SK-N-SH (cell line): ENCODE measurements at regions not wholly inside any gene's neighbourhood (a gene's known extent, or its start where the extent isn't known, plus 50 kb on each side); places are given as distances from the start of the nearest gene placed in this dataset.

ENCODE experiments used
- CTCF ChIA-PET: fragments of 300-600, 350-600 bp; formaldehyde crosslinking; extraction: SDS; loops from one replicate; lab custom pipeline; 2021; lab: Yijun Ruan, JAX
- POLR2A ChIA-PET: fragments of 350-600 bp; sonication (Branson Sonifier 250); formaldehyde crosslinking; extraction: SDS; loops from one replicate; lab custom pipeline; 2020; ENCODE audit warnings: antibody characterized with exemption, inconsistent platforms; lab: Yijun Ruan, JAX
- DNase-seq: peaks from one replicate; pipeline ENCODE4 v3.0.0; 2012
- H2AFZ ChIP-seq: fragments of 200-600 bp; sonication (generic); 2 replicates; pipeline ENCODE4 v1.8.1; 2016; ENCODE audit warnings: antibody characterized with exemption, mild to moderate bottlenecking, low read depth
- H3F3A ChIP-seq: fragments of 200-600 bp; sonication (generic); replicated peaks from 2 replicates; pipeline ENCODE3; 2016; ENCODE audit warnings: antibody characterized with exemption, mild to moderate bottlenecking; ENCODE audit not compliant: insufficient read depth
- H3K27ac ChIP-seq, 2 experiments: fragments of 200-500 bp in 1 of 2; fragments of 200-600 bp in 1 of 2; sonication (Bioruptor generic) in 1 of 2; sonication (generic), shearing (Covaris generic) in 1 of 2; 2 replicates each; pipeline versions ENCODE4 v1.5.1 to v1.6.1; 2014 to 2016; ENCODE audit warnings: low read depth in 2 of 2, inconsistent platforms in 1 of 2, low read length in 1 of 2, mild to moderate bottlenecking in 1 of 2, mixed read lengths in 1 of 2
- H3K27me3 ChIP-seq: fragments of 200-600 bp; sonication (generic), shearing (Covaris generic); 2 replicates; pipeline ENCODE4 v1.6.1; 2016; ENCODE audit warnings: mixed run types; ENCODE audit not compliant: insufficient read depth
- H3K36me3 ChIP-seq, 2 experiments: fragments of 200-500 bp in 1 of 2; fragments of 200-600 bp in 1 of 2; sonication (Bioruptor generic) in 1 of 2; sonication (generic) in 1 of 2; replicated peaks in 1 of 2; 2 replicates each; pipeline versions ENCODE3 to v1.5.1; 2014 to 2016; ENCODE audit warnings: low read length in 1 of 2, mild to moderate bottlenecking in 1 of 2; ENCODE audit not compliant: insufficient read depth in 2 of 2, control insufficient read depth in 1 of 2
- H3K4me1 ChIP-seq, 2 experiments: fragments of 200-500 bp in 1 of 2; fragments of 200-600 bp in 1 of 2; sonication (Bioruptor generic) in 1 of 2; sonication (generic), shearing (Covaris generic) in 1 of 2; 2 replicates each; pipeline versions ENCODE4 v1.5.1 to v1.6.1; 2014 to 2016; ENCODE audit warnings: low read depth in 1 of 2, low read length in 1 of 2, mixed run types in 1 of 2; ENCODE audit not compliant: insufficient read depth in 2 of 2, control insufficient read depth in 1 of 2
- H3K4me2 ChIP-seq: fragments of 200-600 bp; sonication (generic), shearing (Covaris generic); 2 replicates; pipeline ENCODE4 v1.6.1; 2017; ENCODE audit warnings: mixed run types
- H3K4me3 ChIP-seq, 2 experiments: fragments of 200-500 bp in 1 of 2; fragments of 200-600 bp in 1 of 2; sonication (Bioruptor generic) in 1 of 2; sonication (generic), shearing (Covaris generic) in 1 of 2; 2 replicates each; pipeline versions ENCODE4 v1.5.1 to v1.8.1; 2014 to 2016; ENCODE audit warnings: low read depth in 2 of 2, inconsistent platforms in 1 of 2, low read length in 1 of 2, mild to moderate bottlenecking in 1 of 2, mixed read lengths in 1 of 2, moderate library complexity in 1 of 2
- H3K79me2 ChIP-seq: fragments of 200-600 bp; sonication (generic); 2 replicates; pipeline ENCODE4 v1.8.1; 2017; ENCODE audit warnings: mild to moderate bottlenecking; ENCODE audit not compliant: insufficient read depth
- H3K9ac ChIP-seq: fragments of 200-600 bp; sonication (generic); 2 replicates; pipeline ENCODE4 v1.6.1; 2017; ENCODE audit warnings: mixed run types
- H3K9me2 ChIP-seq: fragments of 200-600 bp; sonication (generic); 2 replicates; pipeline ENCODE4 v1.6.1; 2017; ENCODE audit warnings: mixed run types
- H3K9me3 ChIP-seq: fragments of 200-600 bp; sonication (generic); 2 replicates; pipeline ENCODE4 v1.6.1; 2017; ENCODE audit warnings: mixed run types, mild to moderate bottlenecking, moderate library complexity
- H4K20me1 ChIP-seq: fragments of 200-600 bp; sonication (generic); 2 replicates; pipeline ENCODE4 v1.6.1; 2017; ENCODE audit warnings: mild to moderate bottlenecking, mixed run types; ENCODE audit not compliant: insufficient read depth
- ELF1 ChIP-seq: IDR thresholded peaks from 2 replicates; pipeline ENCODE4 v1.4.0; 2012
- FOSL2 ChIP-seq: IDR thresholded peaks from 2 replicates; pipeline ENCODE4 v1.4.0; 2012; ENCODE audit warnings: low read depth, mild to moderate bottlenecking, moderate library complexity, borderline replicate concordance
- FOXM1 ChIP-seq: IDR thresholded peaks from 2 replicates; pipeline ENCODE4 v1.4.0; 2012; ENCODE audit warnings: low read depth, mild to moderate bottlenecking
- GATA2 ChIP-seq: sonication (generic); formaldehyde crosslinking; IDR thresholded peaks from 2 replicates; pipeline ENCODE4 v1.5.0; 2020; ENCODE audit warnings: mild to moderate bottlenecking, missing genetic modification reagents
- JUND ChIP-seq: IDR thresholded peaks from 2 replicates; pipeline ENCODE4 v1.4.0; 2012
- MEF2A ChIP-seq: IDR thresholded peaks from 2 replicates; pipeline ENCODE4 v1.4.0; 2012; ENCODE audit warnings: low read depth, borderline replicate concordance
- MXI1 ChIP-seq: IDR thresholded peaks from 2 replicates; pipeline ENCODE4 v1.6.1; 2012; ENCODE audit warnings: mild to moderate bottlenecking, low read depth, low read length, improper control_type of control experiment
- NRF1 ChIP-seq: IDR thresholded peaks from 2 replicates; pipeline ENCODE4 v1.6.1; 2012; ENCODE audit warnings: low read depth, mild to moderate bottlenecking, low read length
- RAD21 ChIP-seq: IDR thresholded peaks from 2 replicates; pipeline ENCODE4 v1.6.1; 2012; ENCODE audit warnings: mild to moderate bottlenecking, low read length
- REST ChIP-seq: IDR thresholded peaks from 2 replicates; pipeline ENCODE4 v1.6.1; 2012; ENCODE audit warnings: mild to moderate bottlenecking, low read depth, low read length, moderate library complexity
- RFX5 ChIP-seq: IDR thresholded peaks from 2 replicates; pipeline ENCODE4 v1.6.1; 2012; ENCODE audit warnings: mild to moderate bottlenecking, improper control_type of control experiment, low read length
- RXRA ChIP-seq: IDR thresholded peaks from 2 replicates; pipeline ENCODE4 v1.4.0; 2012; ENCODE audit warnings: low read depth, mild to moderate bottlenecking, borderline replicate concordance
- SIN3A ChIP-seq: IDR thresholded peaks from 2 replicates; pipeline ENCODE4 v1.6.1; 2012; ENCODE audit warnings: low read depth, mild to moderate bottlenecking, low read length, moderate library complexity, borderline replicate concordance
- SMC3 ChIP-seq: IDR thresholded peaks from 2 replicates; pipeline ENCODE4 v1.6.1; 2012; ENCODE audit warnings: low read depth, low read length, improper control_type of control experiment
- TAF1 ChIP-seq: IDR thresholded peaks from 2 replicates; pipeline ENCODE4 v1.6.1; 2012; ENCODE audit warnings: low read depth, mild to moderate bottlenecking, low read length, moderate library complexity, borderline replicate concordance
- TEAD4 ChIP-seq: IDR thresholded peaks from 2 replicates; pipeline ENCODE4 v1.4.0; 2012; ENCODE audit warnings: mild to moderate bottlenecking, borderline replicate concordance; ENCODE audit not compliant: insufficient read depth
- ZBTB33 ChIP-seq: IDR thresholded peaks from 2 replicates; pipeline ENCODE4 v1.4.0; 2012; ENCODE audit warnings: low read depth, borderline replicate concordance
- WGBS: methylation state at CpG from one replicate; pipeline ENCODE4 v1.1.6; 2017; ENCODE audit warnings: low lambda C conversion rate; 5-methylcytosine and 5-hydroxymethylcytosine counted together

- no peaks in the 10 kb centered on the region for H3K9me3 ChIP-seq
- no peaks in the 10 kb centered on the region for H3F3A ChIP-seq
- CTCF ChIA-PET, result no interaction called here
- POLR2A ChIA-PET, result no interaction called here
- H3K36me3 ChIP-seq, result no peaks in the 10 kb centered on the region
- no peaks in the 10 kb centered on the region for H3K27me3 ChIP-seq
- H3K4me2 ChIP-seq, result no peak overlapping the region; the same call in 1 of the 2 replicates
- peak overlapping the region in 1 of 2 experiments; percentile 60; a peak in 2 of 4 replicates for H3K27ac ChIP-seq
- no peaks in the 10 kb centered on the region for H4K20me1 ChIP-seq
- no peak overlapping the region for H3K9ac ChIP-seq
- H3K4me3 ChIP-seq, result no peak overlapping the region
- DNase-seq, result no peak
- WGBS, result 12% methylated on average over 3 of the region's 3 CpGs
- peaks cover 0 to 17% of the 10 kb centered on the region in 2 experiments; a peak in 2 of 4 replicates for H3K4me1 ChIP-seq
- H3K79me2 ChIP-seq, result no peaks in the 10 kb centered on the region
- peak overlapping the region; percentile 17; the same call in 1 of the 2 replicates for H2AFZ ChIP-seq
- TF ChIP-seq SIN3A, result no peak
- no peak for TF ChIP-seq TEAD4
- TF ChIP-seq RAD21, result no peak
- TF ChIP-seq FOSL2, result no peak
- TF ChIP-seq RFX5, result no peak
- H3K9me2 ChIP-seq, result no peaks in the 10 kb centered on the region
These were observed 1073.9 kb downstream of the NXPH1 start for GRCh38 chr7:9507290-9507689.

DNA sequence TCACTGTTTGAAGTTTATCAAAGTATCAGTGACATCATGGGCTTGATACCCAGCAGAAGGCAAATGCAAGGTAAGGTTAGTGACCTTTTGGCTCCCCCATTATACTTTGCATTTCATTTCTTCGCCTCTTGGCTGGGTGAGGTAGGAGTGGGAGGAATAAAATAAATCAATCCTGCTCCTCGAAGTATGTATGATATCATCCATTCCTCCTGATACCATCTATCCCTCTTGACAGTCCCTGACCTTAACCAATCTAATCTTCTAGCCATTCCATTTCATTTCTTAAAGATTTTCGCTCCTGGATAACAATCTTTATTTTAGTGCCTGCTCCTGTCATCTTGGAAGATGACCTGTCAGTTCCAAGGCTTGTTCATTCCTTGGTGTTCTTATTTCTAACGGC, 1083.3 kb downstream of the NXPH1 start:
- Histone ChIP-seq H3K9me2 (no peaks in the 10 kb centered on the region), H3K9me3 (no peaks in the 10 kb centered on the region), H3K36me3 (no peaks in the 10 kb centered on the region), H4K20me1 (no peaks in the 10 kb centered on the region), H3K4me2 (no peak overlapping the region), H3K27ac (no peak overlapping the region), H3K27me3 (no peaks in the 10 kb centered on the region), H3K9ac (no peak overlapping the region), H2AFZ (no peak overlapping the region), H3K79me2 (no peaks in the 10 kb centered on the region), H3F3A (no peaks in the 10 kb centered on the region), H3K4me3 (no peak overlapping the region), H3K4me1 (no peaks in the 10 kb centered on the region; a peak in 1 of 4 replicates)
- CTCF ChIA-PET, result no interaction called here
- DNase-seq, result no peak
- POLR2A ChIA-PET, result no interaction called here
- 36% methylated on average over 4 of the region's 4 CpGs for WGBS
- no peak for TF ChIP-seq ELF1

- Histone ChIP-seq H3K79me2 (no peaks in the 10 kb centered on the region), H3F3A (no peaks in the 10 kb centered on the region), H3K9ac (no peak overlapping the region), H3K4me1 (no peaks in the 10 kb centered on the region), H3K9me2 (no peaks in the 10 kb centered on the region), H3K4me3 (no peak overlapping the region), H3K27me3 (no peaks in the 10 kb centered on the region), H3K9me3 (no peaks in the 10 kb centered on the region), H3K36me3 (no peaks in the 10 kb centered on the region), H4K20me1 (no peaks in the 10 kb centered on the region), H3K4me2 (no peak overlapping the region), H3K27ac (no peak overlapping the region), H2AFZ (no peak overlapping the region)
- 67% methylated on average over 2 of the region's 2 CpGs for WGBS
- DNase-seq, result no peak
- POLR2A ChIA-PET, result no interaction called here
- CTCF ChIA-PET, result no interaction called here
- TF ChIP-seq NRF1 (no peak), TEAD4 (no peak), JUND (no peak), ZBTB33 (no peak), RAD21 (no peak), MEF2A (no peak), FOSL2 (no peak), RXRA (no peak), RFX5 (no peak), REST (no peak), FOXM1 (no peak), MXI1 (no peak), SMC3 (no peak), GATA2 (no peak), TAF1 (no peak)
These were observed 1090.2 kb downstream of the NXPH1 start for GRCh38 chr7:9523579-9523978.
